Suprapubic skin (tissue), 4 donors: ENCODE measurements at regions not wholly inside any gene's neighbourhood (a gene's known extent, or its start where the extent isn't known, plus 50 kb on each side); places are given as distances from the start of the nearest gene placed in this dataset.

Experiments used
- CTCF ChIP-seq, 2 donors: fragments of 200-600 bp in 1 of 2; fragments of 450-650 bp in 1 of 2; sonication (generic) in 1 of 2; IDR thresholded peaks; one replicate each; pipeline ENCODE4 v1.5.1; 2016 to 2019; ENCODE audit warnings: antibody characterized with exemption in 2 of 2, mild to moderate bottlenecking in 1 of 2, moderate library complexity in 1 of 2
- EP300 ChIP-seq: sonication (generic); formaldehyde crosslinking; IDR thresholded peaks from one replicate; pipeline ENCODE4 v1.6.1; 2017; ENCODE audit warnings: antibody characterized with exemption
- POLR2A ChIP-seq, 2 donors: fragments of 450-650 bp; IDR thresholded peaks; one replicate each; pipeline ENCODE4 v1.6.1; 2017; ENCODE audit warnings: antibody characterized with exemption in 2 of 2, mild to moderate bottlenecking in 2 of 2, moderate library complexity in 2 of 2
- POLR2AphosphoS5 ChIP-seq, 3 donors: sonication (generic); formaldehyde crosslinking; IDR thresholded peaks; one replicate each; pipeline ENCODE4 v1.6.1; 2017; ENCODE audit warnings: antibody characterized with exemption in 3 of 3

- TF ChIP-seq CTCF (IDR thresholded peaks at IDR 0.05) = no peak
- TF ChIP-seq POLR2A (IDR thresholded peaks at IDR 0.05) = no peak
- no peak for TF ChIP-seq EP300
- TF ChIP-seq POLR2AphosphoS5 (IDR thresholded peaks at IDR 0.05) = no peak
Measured at GRCh38 chr19:28142258-28142657, 1070.7 kb downstream of the UQCRFS1 start.
